Lower lobe of right lung (tissue), 2 donors: ENCODE measurements at regions not wholly inside any gene's neighbourhood (a gene's known extent, or its start where the extent isn't known, plus 50 kb on each side); places are given as distances from the start of the nearest gene placed in this dataset.

Source experiments
- ATAC-seq, 2 donors: fragments of 200-7000 bp; cut with Tn5 transposase; one replicate each; pipeline ENCODE4 v1.9.1; 2020 to 2022; ENCODE audit warnings: mild to moderate bottlenecking in 2 of 2, moderate library complexity in 2 of 2
- DNase-seq: peaks from one replicate; pipeline ENCODE4 v3.0.0-alpha.2; 2020
- H3K27ac ChIP-seq: fragments of 200-600 bp; one replicate; pipeline ENCODE4 v1.8.0; 2022
- H3K27me3 ChIP-seq: fragments of 200-600 bp; one replicate; pipeline ENCODE4 v1.8.0; 2022; ENCODE audit warnings: low read depth
- H3K36me3 ChIP-seq: fragments of 200-600 bp; one replicate; pipeline ENCODE4 v1.8.0; 2022; ENCODE audit warnings: mild to moderate bottlenecking
- H3K4me1 ChIP-seq: fragments of 200-600 bp; one replicate; pipeline ENCODE4 v1.8.0; 2022
- H3K4me3 ChIP-seq: fragments of 200-600 bp; one replicate; pipeline ENCODE4 v1.8.0; 2022; ENCODE audit warnings: mild to moderate bottlenecking
- H3K9me3 ChIP-seq: fragments of 200-600 bp; one replicate; pipeline ENCODE4 v1.8.0; 2022
- intact Hi-C: fragments of 100-400 bp; cut with DNase I; formaldehyde crosslinking; loops from one replicate; pipeline ENCODE4 v1.11.0; 2022
- TF ChIP-seq, protein P1 (sequence below): fragments of 200-600 bp; IDR thresholded peaks from one replicate; pipeline ENCODE4 v1.8.0; 2022; ENCODE audit warnings: antibody characterized with exemption, mild to moderate bottlenecking
- donor health status: DM: no; HTN: yes; CAD: no; lungs with severe emphysema.

DNA sequence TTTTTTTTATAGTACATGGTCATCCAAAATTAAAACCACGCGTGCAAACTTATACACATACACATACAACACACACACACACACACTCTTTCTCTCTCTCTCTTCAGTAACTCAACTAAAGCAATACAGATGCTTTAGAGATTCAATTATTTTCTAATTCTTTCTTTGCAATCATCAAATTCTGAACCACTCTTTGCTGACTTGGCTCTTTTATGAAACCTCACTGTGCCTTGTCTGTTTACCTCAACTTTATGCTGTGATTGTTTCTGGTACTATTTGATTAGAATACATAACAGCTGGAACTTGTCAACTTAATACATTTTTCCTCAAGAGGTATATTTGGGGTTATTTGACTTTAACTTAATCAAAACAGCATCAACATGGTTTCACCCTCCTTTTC, 1309.7 kb downstream of the ROBO2 start:
- ATAC-seq (no peak), DNase-seq (no peak)
- Histone ChIP-seq H3K36me3 (no peaks in the 10 kb centered on the region), H3K4me1 (no peaks in the 10 kb centered on the region), H3K4me3 (no peak overlapping the region), H3K27ac (no peak overlapping the region), H3K9me3 (no peaks in the 10 kb centered on the region), H3K27me3 (no peaks in the 10 kb centered on the region)
- TF ChIP-seq, protein P1, sequence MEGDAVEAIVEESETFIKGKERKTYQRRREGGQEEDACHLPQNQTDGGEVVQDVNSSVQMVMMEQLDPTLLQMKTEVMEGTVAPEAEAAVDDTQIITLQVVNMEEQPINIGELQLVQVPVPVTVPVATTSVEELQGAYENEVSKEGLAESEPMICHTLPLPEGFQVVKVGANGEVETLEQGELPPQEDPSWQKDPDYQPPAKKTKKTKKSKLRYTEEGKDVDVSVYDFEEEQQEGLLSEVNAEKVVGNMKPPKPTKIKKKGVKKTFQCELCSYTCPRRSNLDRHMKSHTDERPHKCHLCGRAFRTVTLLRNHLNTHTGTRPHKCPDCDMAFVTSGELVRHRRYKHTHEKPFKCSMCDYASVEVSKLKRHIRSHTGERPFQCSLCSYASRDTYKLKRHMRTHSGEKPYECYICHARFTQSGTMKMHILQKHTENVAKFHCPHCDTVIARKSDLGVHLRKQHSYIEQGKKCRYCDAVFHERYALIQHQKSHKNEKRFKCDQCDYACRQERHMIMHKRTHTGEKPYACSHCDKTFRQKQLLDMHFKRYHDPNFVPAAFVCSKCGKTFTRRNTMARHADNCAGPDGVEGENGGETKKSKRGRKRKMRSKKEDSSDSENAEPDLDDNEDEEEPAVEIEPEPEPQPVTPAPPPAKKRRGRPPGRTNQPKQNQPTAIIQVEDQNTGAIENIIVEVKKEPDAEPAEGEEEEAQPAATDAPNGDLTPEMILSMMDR = no peak
- intact Hi-C loops = no loop called here

DNA sequence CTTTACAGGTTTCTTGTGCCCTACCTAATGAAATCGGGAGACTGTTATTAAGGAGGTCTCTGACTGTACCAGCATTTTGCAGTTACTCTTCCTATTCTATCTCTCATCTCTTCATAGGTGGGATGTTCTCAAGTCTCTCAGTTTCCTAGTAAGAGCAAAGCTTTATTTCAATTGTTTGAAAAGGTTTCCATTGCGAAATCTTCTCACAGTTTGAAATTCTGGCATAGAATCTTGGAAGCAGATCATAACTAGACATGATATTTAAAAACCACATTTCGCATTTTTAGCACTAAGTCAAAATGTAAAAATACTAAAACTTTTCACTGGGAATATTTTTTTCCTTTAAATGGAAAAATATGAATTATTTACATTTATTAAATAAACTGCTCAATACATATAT, 1311.4 kb downstream of the ROBO2 start:
- H3K36me3 ChIP-seq = no peaks in the 10 kb centered on the region
- H3K4me3 ChIP-seq = no peak overlapping the region
- no peaks in the 10 kb centered on the region for H3K27me3 ChIP-seq
- H3K27ac ChIP-seq = no peak overlapping the region
- no peak for ATAC-seq
- no peak for DNase-seq
- intact Hi-C loops = no loop called here
- H3K4me1 ChIP-seq = no peaks in the 10 kb centered on the region
- TF ChIP-seq, protein P1 = no peak
- no peaks in the 10 kb centered on the region for H3K9me3 ChIP-seq

DNA sequence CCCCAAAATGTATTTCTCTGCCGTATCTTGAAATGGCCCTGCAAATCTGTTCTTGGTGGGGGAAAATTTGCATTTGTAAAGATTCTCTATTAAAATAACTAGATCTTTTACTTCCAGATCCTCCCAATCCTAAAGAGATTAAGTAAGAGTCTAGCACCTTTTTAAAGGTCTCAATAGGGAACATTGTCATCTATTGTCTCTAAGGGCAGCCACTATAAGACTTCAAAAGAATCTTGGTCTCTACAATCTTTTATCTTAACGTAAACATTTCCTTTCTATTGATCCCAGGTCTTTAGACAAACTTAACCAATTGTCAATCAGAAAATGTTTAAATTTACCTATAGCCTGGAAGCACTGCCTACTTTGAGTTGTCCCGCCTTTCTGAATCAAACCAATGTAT, 1313.3 kb downstream of the ROBO2 start:
- no peaks in the 10 kb centered on the region for H3K9me3 ChIP-seq
- DNase-seq (no peak), ATAC-seq (no peak)
- TF ChIP-seq, protein P1 = no peak
- H3K4me3 ChIP-seq = no peak overlapping the region
- no peaks in the 10 kb centered on the region for H3K36me3 ChIP-seq
- H3K27me3 ChIP-seq = no peaks in the 10 kb centered on the region
- intact Hi-C loops = no loop called here
- H3K4me1 ChIP-seq = no peaks in the 10 kb centered on the region
- H3K27ac ChIP-seq = no peak overlapping the region

DNA sequence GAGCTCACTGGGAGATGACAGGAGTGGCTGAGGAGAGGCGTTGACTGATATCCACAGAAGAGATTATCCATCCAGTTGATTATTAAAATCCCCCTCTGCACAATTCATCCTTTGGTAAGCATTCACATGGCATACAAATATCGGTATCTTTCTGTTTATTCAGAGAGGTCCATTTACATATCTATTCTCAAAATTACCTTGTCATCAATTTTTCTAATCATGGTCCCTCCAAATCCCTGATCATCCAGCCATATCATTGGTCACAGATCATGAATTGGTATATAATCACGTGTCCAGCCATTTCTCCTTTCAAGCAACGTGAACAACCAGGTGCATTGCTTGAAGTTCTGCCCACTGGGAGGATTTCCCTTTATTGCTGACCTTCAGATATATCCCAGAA, 1321.0 kb downstream of the ROBO2 start:
- DNase-seq = no peak
- TF ChIP-seq, protein P1 = no peak

DNA sequence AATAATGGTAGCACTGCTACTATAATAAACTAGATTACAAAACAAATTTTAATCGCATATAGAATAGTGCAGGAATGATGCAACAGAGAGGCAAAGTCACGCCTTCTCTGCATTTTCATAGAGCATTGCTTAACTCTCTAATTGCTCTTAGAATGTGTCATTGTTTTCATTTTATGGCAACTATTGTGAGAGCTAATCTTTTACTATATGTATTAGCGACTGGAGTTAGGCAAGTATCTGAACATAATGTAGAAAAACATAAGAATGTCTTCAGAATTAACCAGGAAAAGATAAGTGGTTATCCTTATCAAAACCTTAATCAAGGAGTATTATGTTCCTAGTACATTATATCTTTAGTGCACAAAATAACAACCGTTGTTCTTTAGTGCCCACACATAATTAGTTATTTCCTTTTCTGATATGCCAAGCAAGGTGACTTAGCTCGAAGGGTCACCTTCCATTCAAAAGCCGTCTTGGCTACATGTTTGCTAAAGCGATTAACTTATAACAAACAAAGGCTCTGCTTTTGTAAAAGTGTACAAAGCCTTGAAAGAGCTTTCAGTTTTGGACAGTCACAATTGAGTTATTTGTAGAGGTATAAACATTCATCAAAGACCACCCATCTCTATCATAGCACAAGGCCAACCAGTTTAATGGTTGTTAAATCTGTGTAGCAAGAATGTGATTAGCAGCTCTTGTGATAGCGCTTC, 1328.9 kb downstream of the ROBO2 start:
- DNase-seq (no peak), ATAC-seq (no peak)
- no peaks in the 10 kb centered on the region for H3K9me3 ChIP-seq
- H3K36me3 ChIP-seq = no peaks in the 10 kb centered on the region
- H3K27me3 ChIP-seq = no peaks in the 10 kb centered on the region
- no peak overlapping the region for H3K27ac ChIP-seq
- intact Hi-C loops = no loop called here
- TF ChIP-seq, protein P1 = no peak
- H3K4me1 ChIP-seq = no peaks in the 10 kb centered on the region
- H3K4me3 ChIP-seq = no peak overlapping the region

More for the DNA sequence above, 1321.0 kb downstream of the ROBO2 start:
- no peak for ATAC-seq
- H3K4me3 ChIP-seq = no peak overlapping the region
- no peaks in the 10 kb centered on the region for H3K36me3 ChIP-seq
- no peaks in the 10 kb centered on the region for H3K9me3 ChIP-seq
- H3K27me3 ChIP-seq = no peaks in the 10 kb centered on the region
- intact Hi-C loops = no loop called here
- no peak overlapping the region for H3K27ac ChIP-seq
- H3K4me1 ChIP-seq = no peaks in the 10 kb centered on the region
